Large intestine (tissue), 3 donors: ENCODE measurements at regions not wholly inside any gene's neighbourhood (a gene's known extent, or its start where the extent isn't known, plus 50 kb on each side); places are given as distances from the start of the nearest gene placed in this dataset.

Experiments used
- DNase-seq, 2 donors: peaks; one replicate each; pipeline versions ENCODE4 v3.0.0 to v3.0.0-alpha.2; 2013
- H3K27ac ChIP-seq: one replicate; pipeline ENCODE4 v1.5.1; 2013; ENCODE audit warnings: low read length
- H3K27me3 ChIP-seq: 2 replicates; pipeline ENCODE4 v1.6.1; 2013; ENCODE audit warnings: low read length; ENCODE audit not compliant: control insufficient read depth, insufficient read depth
- H3K36me3 ChIP-seq: 2 replicates; pipeline ENCODE4 v1.6.1; 2013; ENCODE audit warnings: low read length; ENCODE audit not compliant: control insufficient read depth, insufficient read depth
- H3K4me1 ChIP-seq: one replicate; pipeline ENCODE4 v1.6.1; 2013; ENCODE audit warnings: low read length; ENCODE audit not compliant: control insufficient read depth, insufficient read depth
- H3K4me3 ChIP-seq: one replicate; pipeline ENCODE4 v1.5.1; 2013; ENCODE audit warnings: low read length
- H3K9me3 ChIP-seq: one replicate; pipeline ENCODE4 v1.6.1; 2013; ENCODE audit warnings: mild to moderate bottlenecking, low read depth, low read length, moderate library complexity; ENCODE audit not compliant: control insufficient read depth
- WGBS: methylation state at CpG from one replicate; pipeline ENCODE4 v1.1.5; 2013; ENCODE audit warnings: low lambda C conversion rate; ENCODE audit not compliant: insufficient coverage; 5-methylcytosine and 5-hydroxymethylcytosine counted together

DNA sequence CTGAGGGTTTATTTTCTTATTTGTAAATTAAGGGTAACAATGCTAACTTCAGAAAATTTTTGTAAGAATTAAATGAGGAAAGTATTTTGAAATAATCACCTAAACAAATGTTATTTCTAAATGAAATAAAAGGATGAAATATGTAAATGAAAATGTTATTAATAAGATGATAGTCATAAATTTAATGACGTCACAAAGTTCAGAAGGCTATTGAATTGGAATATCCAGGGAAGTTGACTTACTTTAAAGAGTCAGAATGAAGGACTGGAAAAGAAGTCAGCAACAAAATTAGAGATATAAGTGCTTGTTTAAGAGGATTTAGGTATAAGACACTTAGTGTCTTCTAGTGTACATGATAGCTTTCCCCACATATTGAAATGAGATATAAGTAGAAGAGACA is 732.6 kb upstream of the CDH7 start:
- WGBS, result 88% methylated on average over 1 of the region's 1 CpG
- no peaks in the 10 kb centered on the region for H3K36me3 ChIP-seq
- DNase-seq, result no peak

DNA sequence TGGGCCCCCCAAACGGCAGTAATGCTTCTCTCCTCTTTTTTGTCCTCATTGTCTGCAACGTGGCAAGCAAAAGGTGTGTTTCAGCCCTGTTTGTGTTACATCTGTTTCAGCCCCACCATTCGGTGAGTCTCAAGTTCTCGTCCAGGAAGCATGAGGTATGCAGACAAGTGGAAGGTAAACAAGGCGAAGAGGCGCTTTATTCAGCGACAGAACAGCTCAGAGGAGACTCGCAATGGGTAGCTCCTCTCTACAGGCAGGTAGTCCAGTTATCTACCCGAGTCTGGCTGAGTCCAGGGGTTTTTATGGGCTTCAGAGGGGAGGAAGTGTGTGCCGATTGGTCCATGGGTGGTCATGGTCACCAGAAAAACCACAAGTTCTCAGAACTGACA is 733.4 kb upstream of the CDH7 start:
- no peaks in the 10 kb centered on the region for H3K9me3 ChIP-seq
- no CpG with 5 or more reads among the region's 10 CpGs for WGBS
- no peak overlapping the region for H3K4me3 ChIP-seq
- no peaks in the 10 kb centered on the region for H3K36me3 ChIP-seq
- H3K27ac ChIP-seq, result no peak overlapping the region
- no peak for DNase-seq
- H3K4me1 ChIP-seq, result no peaks in the 10 kb centered on the region
- no peaks in the 10 kb centered on the region for H3K27me3 ChIP-seq

More for the DNA sequence above, 732.6 kb upstream of the CDH7 start:
- Histone ChIP-seq H3K4me1 (no peaks in the 10 kb centered on the region), H3K4me3 (no peak overlapping the region), H3K27ac (no peak overlapping the region), H3K9me3 (no peaks in the 10 kb centered on the region), H3K27me3 (no peaks in the 10 kb centered on the region)

DNA sequence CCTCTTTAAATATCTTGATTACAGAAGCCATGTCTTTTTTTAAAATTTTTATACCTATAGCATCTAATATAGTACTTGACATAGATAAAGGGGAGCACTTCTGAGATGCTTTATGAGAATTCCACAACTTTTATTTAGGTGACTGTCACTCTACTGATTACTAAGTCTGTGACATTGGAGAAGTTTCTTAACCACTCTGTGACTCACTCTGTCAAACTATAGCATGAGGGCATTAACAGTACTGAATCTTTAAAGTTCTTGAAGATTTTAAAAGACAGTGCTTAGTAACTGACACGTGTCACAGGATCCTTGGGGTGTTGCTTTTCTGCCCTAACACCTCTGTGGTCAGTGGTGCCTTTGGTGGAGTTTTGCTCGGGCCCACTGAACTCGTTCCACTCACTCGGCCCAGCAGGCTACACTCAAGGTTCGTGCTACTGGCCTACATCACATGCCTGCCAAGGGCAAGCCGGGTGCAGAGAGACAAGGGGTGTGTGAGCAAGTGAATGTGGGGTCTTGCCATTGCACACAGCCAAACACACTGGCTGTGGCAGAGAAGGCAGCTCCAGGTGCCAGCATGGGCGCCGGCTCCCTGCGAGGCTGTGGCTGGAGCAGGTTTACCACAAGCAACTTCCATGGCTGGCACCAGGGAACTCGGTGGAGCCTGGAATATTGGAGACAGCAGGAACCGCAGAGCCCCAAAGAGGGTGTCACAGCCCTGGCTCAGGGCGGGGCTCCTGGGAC is 734.0 kb upstream of the CDH7 start:
- no CpG with 5 or more reads among the region's 12 CpGs for WGBS
- H3K36me3 ChIP-seq, result no peaks in the 10 kb centered on the region
- no peaks in the 10 kb centered on the region for H3K9me3 ChIP-seq
- no peaks in the 10 kb centered on the region for H3K27me3 ChIP-seq
- no peak overlapping the region for H3K4me3 ChIP-seq
- DNase-seq, result no peak
- no peaks in the 10 kb centered on the region for H3K4me1 ChIP-seq
- no peak overlapping the region for H3K27ac ChIP-seq

DNA sequence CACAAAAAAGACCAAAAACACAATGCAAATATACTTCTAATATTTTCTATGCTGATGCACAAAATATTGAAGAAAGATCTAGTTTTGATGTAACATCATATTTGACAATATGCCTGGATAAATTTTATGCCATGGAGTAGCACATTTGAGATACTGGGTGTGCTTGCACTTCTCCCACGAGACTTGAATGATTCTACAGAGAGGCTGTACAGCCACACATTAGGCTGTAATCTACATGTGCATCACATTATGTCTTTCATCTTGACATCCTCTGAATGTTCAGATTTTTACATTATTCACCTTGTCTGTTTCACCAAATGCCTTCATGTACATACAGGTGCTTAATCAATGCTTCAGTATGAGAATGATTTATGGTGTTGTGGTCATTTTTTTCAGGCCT is 756.4 kb upstream of the CDH7 start:
- H3K4me3 ChIP-seq, result no peak overlapping the region
- WGBS, result no CpG with 5 or more reads among the region's 1 CpG
- no peaks in the 10 kb centered on the region for H3K36me3 ChIP-seq
- no peaks in the 10 kb centered on the region for H3K9me3 ChIP-seq
- H3K27me3 ChIP-seq, result no peaks in the 10 kb centered on the region
- no peak overlapping the region for H3K27ac ChIP-seq
- DNase-seq, result peak in 1 of 2 donors; percentile 5
- H3K4me1 ChIP-seq, result no peaks in the 10 kb centered on the region

DNA sequence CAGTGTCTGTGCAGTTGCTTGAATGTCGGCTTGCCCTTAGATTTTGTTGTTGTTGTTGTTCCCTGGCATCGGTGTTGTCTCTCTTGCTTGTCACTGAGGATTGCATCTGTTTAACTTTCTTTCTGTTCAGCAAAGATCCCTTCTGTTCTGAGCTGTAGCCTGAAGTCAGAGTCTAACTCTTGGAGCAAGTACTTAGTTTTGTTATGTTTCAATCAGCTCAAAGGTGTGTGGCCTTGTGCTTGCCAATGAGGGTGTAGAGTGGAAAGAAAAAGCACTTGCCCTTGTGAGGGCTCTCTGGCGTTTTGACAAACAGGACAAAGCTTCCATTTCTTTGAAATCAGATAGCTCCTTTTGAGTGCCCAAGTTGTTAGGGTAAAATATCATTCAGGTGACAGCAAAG is 757.1 kb upstream of the CDH7 start:
- Histone ChIP-seq H3K27me3 (no peaks in the 10 kb centered on the region), H3K4me3 (no peak overlapping the region), H3K9me3 (no peaks in the 10 kb centered on the region), H3K27ac (no peak overlapping the region), H3K36me3 (no peaks in the 10 kb centered on the region), H3K4me1 (no peaks in the 10 kb centered on the region)
- DNase-seq, result peak in 1 of 2 donors; percentile 4
- WGBS, result 80% methylated on average over 1 of the region's 3 CpGs

DNA sequence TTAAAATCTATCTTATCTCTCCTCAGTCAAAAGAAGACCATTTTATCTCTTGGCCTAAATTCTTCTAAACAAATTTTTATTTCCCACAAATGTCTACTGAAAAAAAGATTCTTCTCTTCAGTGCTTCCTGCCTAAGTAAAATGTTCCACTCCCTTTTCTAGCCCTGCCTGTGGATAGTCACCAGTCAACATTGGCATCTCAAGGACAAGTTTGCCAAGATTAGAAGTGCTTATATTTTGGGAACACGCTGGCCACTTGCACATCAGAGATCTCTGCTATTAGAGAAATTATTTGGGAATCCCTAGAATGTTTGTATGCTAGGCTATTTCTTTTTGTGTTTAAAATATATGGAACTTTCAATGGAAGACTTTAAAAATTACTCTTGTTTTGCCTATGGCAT is 758.2 kb upstream of the CDH7 start:
- Histone ChIP-seq H3K36me3 (no peaks in the 10 kb centered on the region), H3K27ac (no peak overlapping the region), H3K4me3 (no peak overlapping the region), H3K9me3 (no peaks in the 10 kb centered on the region), H3K27me3 (no peaks in the 10 kb centered on the region), H3K4me1 (no peaks in the 10 kb centered on the region)
- DNase-seq, result no peak
- WGBS, result 100% methylated on average over 1 of the region's 1 CpG

DNA sequence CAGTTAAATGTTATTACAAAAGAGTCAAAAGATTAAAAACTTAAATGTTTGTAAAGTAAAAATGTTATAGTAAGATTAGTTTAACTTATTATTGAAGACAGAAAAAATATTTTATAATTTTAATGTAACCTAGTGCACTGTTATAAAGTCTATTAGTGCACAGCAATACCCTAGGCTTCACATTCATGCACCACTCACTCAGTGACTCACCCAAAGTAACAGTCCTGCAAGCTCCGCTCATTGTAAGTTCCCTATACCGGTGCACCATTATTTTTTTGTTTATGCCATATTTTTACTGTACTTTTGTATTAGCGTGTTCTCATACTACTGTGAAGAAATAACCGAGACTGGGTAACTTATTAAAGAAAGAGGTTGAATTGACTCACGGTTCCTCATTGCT is 759.7 kb upstream of the CDH7 start:
- WGBS, result 96% methylated on average over 4 of the region's 5 CpGs
- Histone ChIP-seq H3K9me3 (no peaks in the 10 kb centered on the region), H3K36me3 (no peaks in the 10 kb centered on the region), H3K27ac (no peak overlapping the region), H3K4me3 (no peak overlapping the region), H3K27me3 (no peaks in the 10 kb centered on the region), H3K4me1 (no peaks in the 10 kb centered on the region)
- no peak for DNase-seq

DNA sequence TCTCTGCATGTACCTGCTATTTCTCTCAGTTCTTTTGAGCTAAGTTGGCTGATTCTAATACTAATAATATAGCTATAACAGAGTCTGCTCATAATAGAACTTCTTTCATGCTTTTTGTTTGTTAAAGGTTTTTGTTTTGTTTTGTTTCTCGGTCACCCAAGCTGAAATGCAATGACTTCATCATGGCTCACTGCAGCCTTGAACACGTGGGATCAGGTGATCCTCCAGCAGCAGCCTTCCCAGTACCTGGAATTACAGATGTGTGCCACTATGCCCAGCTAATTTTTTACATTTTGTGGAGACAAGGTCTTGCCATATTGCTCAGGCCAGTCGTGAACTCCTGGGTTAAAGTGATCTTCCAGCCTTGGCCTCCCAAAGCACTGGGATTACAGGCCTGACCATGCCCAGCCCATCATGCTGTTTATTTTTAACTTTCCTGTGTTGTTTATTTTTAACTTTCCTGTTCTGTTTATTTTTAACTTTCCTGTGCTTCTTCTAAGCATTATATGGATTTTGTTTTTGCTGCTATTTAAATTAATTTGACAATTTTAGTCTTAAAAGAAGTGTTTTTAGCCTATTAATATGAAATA is 763.8 kb upstream of the CDH7 start:
- H3K4me3 ChIP-seq, result no peak overlapping the region
- no CpG with 5 or more reads among the region's 3 CpGs for WGBS
- H3K27me3 ChIP-seq, result no peaks in the 10 kb centered on the region
- H3K4me1 ChIP-seq, result no peaks in the 10 kb centered on the region
- no peak overlapping the region for H3K27ac ChIP-seq
- no peaks in the 10 kb centered on the region for H3K36me3 ChIP-seq
- no peak for DNase-seq
- H3K9me3 ChIP-seq, result peaks cover 6% of the 10 kb centered on the region

DNA sequence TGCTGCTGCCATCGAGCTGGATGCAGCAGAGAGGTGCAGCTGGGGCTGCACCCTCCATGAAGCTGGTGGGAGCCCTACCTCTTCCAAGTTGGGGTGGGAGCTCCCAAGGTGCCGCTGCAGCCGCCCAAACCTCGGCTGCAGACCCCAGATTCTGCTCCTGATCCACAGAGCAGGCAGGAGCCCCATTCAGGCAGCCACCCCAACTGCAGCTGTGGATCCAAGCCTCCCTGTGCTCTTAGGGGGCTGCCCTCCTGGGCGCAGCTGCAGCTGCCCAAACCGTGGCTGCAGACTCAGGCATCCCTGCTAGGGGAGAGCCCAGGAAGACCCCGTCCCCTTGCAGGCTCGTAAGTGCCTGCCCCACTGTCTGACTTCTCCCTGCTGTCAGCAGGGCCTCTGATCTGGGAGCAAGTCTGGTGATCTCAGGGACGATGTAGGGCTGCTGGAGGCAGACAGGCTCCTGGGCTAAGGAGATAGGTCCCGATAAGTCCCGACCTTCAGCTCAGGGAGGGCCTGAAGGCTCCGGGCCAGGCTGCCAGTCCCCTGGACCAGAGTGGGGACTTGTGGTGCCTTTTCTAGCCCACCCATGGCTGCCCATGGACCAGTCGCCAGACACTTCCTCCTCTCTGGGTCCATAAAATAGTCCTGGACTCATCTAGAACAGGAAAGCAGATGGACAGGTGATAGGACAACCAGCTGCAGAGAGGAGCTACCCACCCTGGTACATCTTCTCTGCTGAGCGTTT is 767.1 kb upstream of the CDH7 start:
- Histone ChIP-seq H3K36me3 (no peaks in the 10 kb centered on the region), H3K27me3 (no peaks in the 10 kb centered on the region), H3K4me1 (no peaks in the 10 kb centered on the region), H3K9me3 (peaks cover 6% of the 10 kb centered on the region), H3K4me3 (no peak overlapping the region), H3K27ac (no peak overlapping the region)
- 100% methylated on average over 1 of the region's 14 CpGs for WGBS
- no peak for DNase-seq

DNA sequence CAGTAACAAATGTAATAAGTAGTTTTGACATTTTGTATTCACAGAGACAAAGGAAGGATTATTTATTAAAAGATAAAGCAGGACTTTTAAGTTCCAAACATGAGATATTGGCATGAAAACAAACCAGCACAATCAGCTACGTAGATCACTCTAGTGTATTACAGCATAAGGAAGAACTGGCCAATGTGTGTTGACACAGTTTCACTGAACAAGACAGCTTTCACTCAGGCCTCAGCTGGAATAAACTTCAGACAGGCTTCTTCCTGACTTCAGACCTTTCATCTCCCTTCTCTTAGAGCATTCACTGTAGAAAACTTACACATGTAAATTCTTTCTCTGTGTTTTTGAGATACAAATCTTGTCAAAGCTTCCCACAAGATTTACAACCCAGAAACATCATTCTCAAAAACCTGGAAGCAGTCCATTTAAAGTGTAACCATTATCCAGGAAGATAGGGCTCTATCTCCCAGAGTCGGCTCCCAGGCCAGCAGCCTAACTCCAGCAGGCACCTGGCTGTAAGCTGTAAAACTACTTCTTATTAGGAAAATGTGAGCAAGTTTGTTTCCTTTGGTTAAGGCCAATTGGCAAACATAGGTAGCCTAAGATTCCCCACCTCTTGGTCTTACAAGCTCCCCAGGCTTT is 768.3 kb upstream of the CDH7 start:
- no peak overlapping the region for H3K4me3 ChIP-seq

More for the DNA sequence above, 768.3 kb upstream of the CDH7 start:
- WGBS, result no CpG with 5 or more reads among the region's 2 CpGs
- Histone ChIP-seq H3K4me1 (no peaks in the 10 kb centered on the region), H3K36me3 (no peaks in the 10 kb centered on the region), H3K9me3 (peaks cover 6% of the 10 kb centered on the region), H3K27me3 (no peaks in the 10 kb centered on the region), H3K27ac (no peak overlapping the region)
- peak in 1 of 2 donors; percentile 4 for DNase-seq
